Caco-2 (cell line): ENCODE measurements at regions not wholly inside any gene's neighbourhood (a gene's known extent, or its start where the extent isn't known, plus 50 kb on each side); places are given as distances from the start of the nearest gene placed in this dataset.
"Not testable (repeated sequence)": the region's sequence is repeated elsewhere in the genome, so short reads cannot be mapped to it uniquely, and the experiment has no call there.

Experiments used
- BruUV-seq: library from RNA; stranded (reverse); fragments of 400-500 nt; replicated peaks from 2 replicates; lab custom pipeline; 2021; lab: Mats Ljungman, UMichigan
- CTCF ChIA-PET: fragments of 300-600 bp; sonication (Branson Sonifier 250); formaldehyde crosslinking; loops from one replicate; lab custom pipeline; 2022; ENCODE audit warnings: antibody characterized with exemption; lab: Charles Lee
- POLR2A ChIA-PET: fragments of 300-600 bp; sonication (Branson Sonifier 250); formaldehyde crosslinking; loops from one replicate; lab custom pipeline; 2022; ENCODE audit warnings: antibody characterized with exemption; lab: Charles Lee
- DNase-seq, 2 experiments: peaks; one replicate each; pipeline versions ENCODE4 v3.0.0 to v3.0.0-alpha.2; 2020 to 2022
- H3K27me3 ChIP-seq: replicated peaks from 2 replicates; pipeline ENCODE4 v1.6.0; 2011; ENCODE audit warnings: low read length; ENCODE audit not compliant: control insufficient read depth, insufficient read depth
- H3K36me3 ChIP-seq: 2 replicates; pipeline ENCODE4 v1.5.1; 2011; ENCODE audit warnings: low read length; ENCODE audit not compliant: control insufficient read depth, insufficient read depth
- H3K4me1 ChIP-seq: fragments of 250-450 bp; sonication (Bioruptor Pico); 2 replicates; pipeline ENCODE4 v1.5.1; 2020; ENCODE audit warnings: mild to moderate bottlenecking
- H3K4me3 ChIP-seq: 2 replicates; pipeline ENCODE4 v1.5.1; 2011; ENCODE audit warnings: low read depth, mild to moderate bottlenecking, control low read depth, low read length
- H3K9me3 ChIP-seq: fragments of 250-450 bp; sonication (Bioruptor Pico); 2 replicates; pipeline ENCODE4 v1.5.1; 2020; ENCODE audit warnings: mild to moderate bottlenecking, moderate library complexity
- H3K27ac Mint-ChIP-seq: one replicate; pipeline ENCODE4 v1.8.0; 2022; ENCODE audit warnings: mixed read lengths; ENCODE audit not compliant: unreplicated experiment
- H3K27me3 Mint-ChIP-seq: one replicate; pipeline ENCODE4 v1.8.0; 2022; ENCODE audit warnings: mixed read lengths; ENCODE audit not compliant: insufficient read depth, unreplicated experiment
- H3K36me3 Mint-ChIP-seq: one replicate; pipeline ENCODE4 v1.8.0; 2022; ENCODE audit warnings: mild to moderate bottlenecking, mixed read lengths; ENCODE audit not compliant: insufficient read depth, unreplicated experiment
- H3K4me1 Mint-ChIP-seq: one replicate; pipeline ENCODE4 v1.8.0; 2022; ENCODE audit warnings: low read depth, mixed read lengths; ENCODE audit not compliant: unreplicated experiment
- H3K4me3 Mint-ChIP-seq: one replicate; pipeline ENCODE4 v1.8.0; 2022; ENCODE audit warnings: mild to moderate bottlenecking, moderate library complexity, mixed read lengths; ENCODE audit not compliant: unreplicated experiment
- H3K9me3 Mint-ChIP-seq: one replicate; pipeline ENCODE4 v1.8.0; 2022; ENCODE audit warnings: mixed read lengths; ENCODE audit not compliant: unreplicated experiment
- CTCF ChIP-seq, 2 experiments: fragments of 200-600 bp in 1 of 2; IDR thresholded peaks; 1 replicate in 1 of 2; 2 replicates in 1 of 2; pipeline versions ENCODE4 v1.5.1 to v1.8.0; 2011 to 2022; ENCODE audit warnings: antibody characterized with exemption in 1 of 2, control low read depth in 1 of 2, inconsistent platforms in 1 of 2, low read depth in 1 of 2, low read length in 1 of 2, mild to moderate bottlenecking in 1 of 2, moderate library complexity in 1 of 2; ENCODE audit not compliant: insufficient read depth in 1 of 2, severe bottlenecking in 1 of 2, unreplicated experiment in 1 of 2
- intact Hi-C: fragments of 100-400 bp; cut with micrococcal nuclease; formaldehyde crosslinking; loops from one replicate; pipeline ENCODE4 v1.10.0; 2022; ENCODE audit not compliant: unreplicated experiment

GRCh38 chrX:10697616-10698317 lies 77.4 kb upstream of the MID1 start:
- H3K4me3 ChIP-seq = no peak overlapping the region
- H3K27ac Mint-ChIP-seq = no peak overlapping the region
- H3K36me3 Mint-ChIP-seq = peaks cover 9% of the 10 kb centered on the region
- no peaks in the 10 kb centered on the region for H3K36me3 ChIP-seq
- BruUV-seq = no TSS peak
- intact Hi-C loops = no loop called here
- ChIA-PET CTCF (no interaction called here), POLR2A (no interaction called here)
- DNase-seq = no peak
- H3K9me3 Mint-ChIP-seq = no peaks in the 10 kb centered on the region
- no peaks in the 10 kb centered on the region for H3K4me1 Mint-ChIP-seq
- H3K9me3 ChIP-seq = no peaks in the 10 kb centered on the region
- no peak overlapping the region for H3K4me3 Mint-ChIP-seq
- TF ChIP-seq CTCF (IDR thresholded peaks at IDR 0.05; ENCODE audit: insufficient read depth in 1 of 2, low read depth in 1 of 2, low read length in 1 of 2, severe bottlenecking in 1 of 2, unreplicated experiment in 1 of 2) = no peak
- H3K27me3 ChIP-seq = no peaks in the 10 kb centered on the region
- H3K27me3 Mint-ChIP-seq = no peaks in the 10 kb centered on the region
- no peaks in the 10 kb centered on the region for H3K4me1 ChIP-seq

- intact Hi-C loops = no loop called here
- H3K36me3 Mint-ChIP-seq = peaks cover 6% of the 10 kb centered on the region
- H3K4me1 ChIP-seq = no peaks in the 10 kb centered on the region
- ChIA-PET POLR2A (no interaction called here), CTCF (no interaction called here)
- H3K27ac Mint-ChIP-seq = no peak overlapping the region
- no peak overlapping the region for H3K4me3 Mint-ChIP-seq
- H3K27me3 ChIP-seq = no peaks in the 10 kb centered on the region
- no peaks in the 10 kb centered on the region for H3K4me1 Mint-ChIP-seq
- no peak for DNase-seq
- no peak overlapping the region for H3K4me3 ChIP-seq
- H3K9me3 Mint-ChIP-seq = no peaks in the 10 kb centered on the region
- no peak for TF ChIP-seq CTCF (IDR thresholded peaks at IDR 0.05; ENCODE audit: insufficient read depth in 1 of 2, low read depth in 1 of 2, low read length in 1 of 2, severe bottlenecking in 1 of 2, unreplicated experiment in 1 of 2)
- BruUV-seq = no TSS peak
- no peaks in the 10 kb centered on the region for H3K36me3 ChIP-seq
- H3K27me3 Mint-ChIP-seq = no peaks in the 10 kb centered on the region
- H3K9me3 ChIP-seq = no peaks in the 10 kb centered on the region
These were observed 77.9 kb upstream of the MID1 start for GRCh38 chrX:10698318-10698640.

- Histone ChIP-seq H3K9me3 (no peaks in the 10 kb centered on the region), H3K4me1 (no peaks in the 10 kb centered on the region), H3K27me3 (no peaks in the 10 kb centered on the region), H3K4me3 (no peak overlapping the region), H3K36me3 (no peaks in the 10 kb centered on the region)
- no peak for TF ChIP-seq CTCF (IDR thresholded peaks at IDR 0.05; ENCODE audit: insufficient read depth in 1 of 2, low read depth in 1 of 2, low read length in 1 of 2, severe bottlenecking in 1 of 2, unreplicated experiment in 1 of 2)
- no peaks in the 10 kb centered on the region for H3K36me3 Mint-ChIP-seq
- CTCF ChIA-PET = no interaction called here
- no peak for DNase-seq
- H3K27ac Mint-ChIP-seq = no peak overlapping the region
- no peaks in the 10 kb centered on the region for H3K27me3 Mint-ChIP-seq
- BruUV-seq = no TSS peak
- H3K4me1 Mint-ChIP-seq = no peaks in the 10 kb centered on the region
- intact Hi-C loops = no loop called here
- no peak overlapping the region for H3K4me3 Mint-ChIP-seq
- POLR2A ChIA-PET = no interaction called here
- no peaks in the 10 kb centered on the region for H3K9me3 Mint-ChIP-seq
These were observed 81.6 kb upstream of the MID1 start for GRCh38 chrX:10702031-10702430.

GRCh38 chrX:10706342-10706741 lies 86.0 kb upstream of the MID1 start:
- CTCF ChIA-PET = not testable (repeated sequence)

More at GRCh38 chrX:10706342-10706741, 86.0 kb upstream of the MID1 start:
- H3K9me3 ChIP-seq, H3K27ac Mint-ChIP-seq, H3K9me3 Mint-ChIP-seq, POLR2A ChIA-PET, DNase-seq, intact Hi-C loops, H3K4me1 Mint-ChIP-seq, H3K27me3 ChIP-seq, H3K27me3 Mint-ChIP-seq, H3K4me1 ChIP-seq, H3K4me3 Mint-ChIP-seq, H3K4me3 ChIP-seq, H3K36me3 ChIP-seq, BruUV-seq, H3K36me3 Mint-ChIP-seq: not testable (repeated sequence)
